ENCODE measurements at regions not wholly inside any gene's neighbourhood (a gene's known extent, or its start where the extent isn't known, plus 50 kb on each side); places are given as distances from the start of the nearest gene placed in this dataset.
"Not testable (repeated sequence)": the region's sequence is repeated elsewhere in the genome, so short reads cannot be mapped to it uniquely, and the experiment has no call there.

DNA sequence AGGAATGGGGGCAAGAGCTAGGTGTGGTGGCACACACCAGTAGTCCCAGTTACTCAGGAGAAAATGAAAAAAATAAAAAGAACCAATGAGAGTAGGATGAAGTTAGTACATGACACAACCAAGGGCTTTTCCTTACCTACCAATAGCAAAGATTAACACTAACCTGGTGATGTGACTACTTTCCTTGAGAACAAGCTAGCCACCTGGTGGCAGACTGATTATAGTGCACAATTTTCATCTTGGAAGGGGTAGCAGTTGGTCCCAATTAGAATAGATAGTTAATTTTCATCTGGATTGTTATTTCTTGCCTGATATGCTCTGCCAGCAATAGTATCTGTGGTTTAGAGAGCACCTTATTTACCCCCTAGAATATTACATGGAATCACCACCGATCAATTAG, 1216.8 kb upstream of the PABPC4L start:
- Histone ChIP-seq H3K36me3 (ENCODE audit: insufficient read depth, low read length) (no peaks in the 10 kb centered on the region), H3K9ac (ENCODE audit: insufficient read length) (no peak overlapping the region), H3K4me3 (no peak overlapping the region), H3K9me3 (ENCODE audit: low read depth, low read length) (no peaks in the 10 kb centered on the region), H3K27ac (no peak overlapping the region)
- TF ChIP-seq POLR2AphosphoS5 (IDR thresholded peaks at IDR 0.05; ENCODE audit: borderline replicate concordance, low read depth, low read length) (no peak), EZH2 (IDR thresholded peaks at IDR 0.05) (no peak), FOXP2 (optimal IDR thresholded peaks at IDR 0.05; ENCODE audit: control extremely low read depth, extremely low read length, insufficient read depth) (no peak)
- DNase-seq (ENCODE audit: low read depth, low spot score), result no peak

DNA sequence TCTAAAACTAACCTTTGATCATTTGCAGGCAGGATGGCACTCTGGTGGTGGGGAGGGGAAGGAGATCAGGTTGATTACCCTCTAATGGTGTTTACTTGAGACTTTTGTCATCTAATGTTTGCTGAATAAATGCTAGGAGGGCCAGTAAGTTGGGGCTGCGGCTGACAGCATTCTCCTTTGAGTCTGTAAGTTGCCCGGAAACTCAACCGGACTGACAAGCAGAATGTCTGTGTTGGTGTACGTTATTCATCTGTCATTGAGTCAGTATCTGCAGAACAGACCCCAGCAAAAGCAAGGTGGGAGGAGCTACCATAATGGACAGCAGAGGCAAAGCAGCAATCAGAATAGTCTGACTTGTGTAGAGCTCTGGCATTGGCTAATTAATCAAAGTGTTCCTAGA, 1210.6 kb upstream of the PABPC4L start:
- H3K27ac ChIP-seq, result no peak overlapping the region
- no peak for DNase-seq (ENCODE audit: low read depth, low spot score)
- no peak overlapping the region for H3K4me3 ChIP-seq
- H3K36me3 ChIP-seq (ENCODE audit: insufficient read depth, low read length), result no peaks in the 10 kb centered on the region
- TF ChIP-seq EZH2 (IDR thresholded peaks at IDR 0.05) (no peak), FOXP2 (optimal IDR thresholded peaks at IDR 0.05; ENCODE audit: control extremely low read depth, extremely low read length, insufficient read depth) (no peak), POLR2AphosphoS5 (IDR thresholded peaks at IDR 0.05; ENCODE audit: borderline replicate concordance, low read depth, low read length) (no peak)
- no peaks in the 10 kb centered on the region for H3K9me3 ChIP-seq (ENCODE audit: low read depth, low read length)
- no peak overlapping the region for H3K9ac ChIP-seq (ENCODE audit: insufficient read length)

- Histone ChIP-seq H3K9ac (ENCODE audit: insufficient read length) (no peak overlapping the region), H3K4me3 (no peak overlapping the region), H3K36me3 (ENCODE audit: insufficient read depth, low read length) (no peaks in the 10 kb centered on the region), H3K27ac (no peak overlapping the region), H3K9me3 (ENCODE audit: low read depth, low read length) (no peaks in the 10 kb centered on the region)
- TF ChIP-seq POLR2AphosphoS5 (IDR thresholded peaks at IDR 0.05; ENCODE audit: borderline replicate concordance, low read depth, low read length) (no peak), FOXP2 (optimal IDR thresholded peaks at IDR 0.05; ENCODE audit: control extremely low read depth, extremely low read length, insufficient read depth) (no peak), EZH2 (IDR thresholded peaks at IDR 0.05) (no peak)
- no peak for DNase-seq (ENCODE audit: low read depth, low spot score)
Observed at GRCh38 chr4:135411251-135411650, 1209.7 kb upstream of the PABPC4L start.

- DNase-seq (ENCODE audit: low read depth, low spot score); H3K4me3 ChIP-seq; H3K36me3 ChIP-seq (ENCODE audit: insufficient read depth, low read length); H3K9me3 ChIP-seq (ENCODE audit: low read depth, low read length); H3K27ac ChIP-seq; H3K9ac ChIP-seq (ENCODE audit: insufficient read length): not testable (repeated sequence)
Observed at GRCh38 chr4:135409261-135409660, 1207.7 kb upstream of the PABPC4L start.

DNA sequence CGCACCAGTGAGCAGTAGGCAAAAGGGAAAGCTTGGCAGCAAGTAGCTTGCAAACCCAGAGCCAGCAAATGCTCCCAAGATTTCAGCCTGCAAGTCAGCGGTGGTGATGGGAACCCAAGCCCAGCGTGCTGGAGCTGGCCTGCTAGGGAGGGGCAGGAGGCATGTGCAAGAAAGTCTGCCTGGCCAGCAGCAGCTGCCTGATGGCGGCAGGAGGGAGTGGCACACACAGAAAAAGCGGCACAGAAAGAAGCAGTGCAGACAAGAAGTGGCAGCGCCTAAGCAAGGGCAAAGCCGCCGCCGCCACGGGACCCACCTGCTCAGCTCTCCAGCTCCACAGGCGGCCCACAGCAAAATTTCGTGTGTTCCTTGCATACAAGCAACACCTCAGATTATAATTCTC, 1206.5 kb upstream of the PABPC4L start:
- Histone ChIP-seq H3K4me3 (no peak overlapping the region), H3K27ac (no peak overlapping the region), H3K9me3 (ENCODE audit: low read depth, low read length) (no peaks in the 10 kb centered on the region), H3K9ac (ENCODE audit: insufficient read length) (no peak overlapping the region), H3K36me3 (ENCODE audit: insufficient read depth, low read length) (no peaks in the 10 kb centered on the region)
- TF ChIP-seq POLR2AphosphoS5 (IDR thresholded peaks at IDR 0.05; ENCODE audit: borderline replicate concordance, low read depth, low read length) (no peak), EZH2 (IDR thresholded peaks at IDR 0.05) (no peak), FOXP2 (optimal IDR thresholded peaks at IDR 0.05; ENCODE audit: control extremely low read depth, extremely low read length, insufficient read depth) (no peak)
- DNase-seq (ENCODE audit: low read depth, low spot score), result no peak

GRCh38 chr4:135406597-135406996, 1205.0 kb upstream of the PABPC4L start:
- DNase-seq (ENCODE audit: low read depth, low spot score); H3K4me3 ChIP-seq: not testable (repeated sequence)

GRCh38 chr4:135385830-135386581, 1184.4 kb upstream of the PABPC4L start:
- DNase-seq (ENCODE audit: low read depth, low spot score), result no peak
- Histone ChIP-seq H3K9ac (ENCODE audit: insufficient read length) (no peak overlapping the region), H3K4me3 (no peak overlapping the region), H3K9me3 (ENCODE audit: low read depth, low read length) (no peaks in the 10 kb centered on the region), H3K36me3 (ENCODE audit: insufficient read depth, low read length) (no peaks in the 10 kb centered on the region), H3K27ac (no peak overlapping the region)
- no peak for TF ChIP-seq EZH2 (IDR thresholded peaks at IDR 0.05)
- TF ChIP-seq FOXP2 (optimal IDR thresholded peaks at IDR 0.05; ENCODE audit: control extremely low read depth, extremely low read length, insufficient read depth), result no peak
- no peak for TF ChIP-seq POLR2AphosphoS5 (IDR thresholded peaks at IDR 0.05; ENCODE audit: borderline replicate concordance, low read depth, low read length)

More at GRCh38 chr4:135406597-135406996, 1205.0 kb upstream of the PABPC4L start:
- not testable (repeated sequence) for H3K9ac ChIP-seq (ENCODE audit: insufficient read length); H3K27ac ChIP-seq; H3K36me3 ChIP-seq (ENCODE audit: insufficient read depth, low read length); H3K9me3 ChIP-seq (ENCODE audit: low read depth, low read length)

GRCh38 chr4:135383356-135384288, 1182.0 kb upstream of the PABPC4L start:
- no peak for DNase-seq (ENCODE audit: low read depth, low spot score)
- H3K9ac ChIP-seq (ENCODE audit: insufficient read length), result no peak overlapping the region
- no peaks in the 10 kb centered on the region for H3K36me3 ChIP-seq (ENCODE audit: insufficient read depth, low read length)
- H3K9me3 ChIP-seq (ENCODE audit: low read depth, low read length), result no peaks in the 10 kb centered on the region
- TF ChIP-seq FOXP2 (optimal IDR thresholded peaks at IDR 0.05; ENCODE audit: control extremely low read depth, extremely low read length, insufficient read depth) (no peak), EZH2 (IDR thresholded peaks at IDR 0.05) (no peak), POLR2AphosphoS5 (IDR thresholded peaks at IDR 0.05; ENCODE audit: borderline replicate concordance, low read depth, low read length) (no peak)
- H3K4me3 ChIP-seq, result no peak overlapping the region
- H3K27ac ChIP-seq, result no peak overlapping the region

Measured in SK-N-MC (cell line).